K562 (cell line): ENCODE measurements at regions not wholly inside any gene's neighbourhood (a gene's known extent, or its start where the extent isn't known, plus 50 kb on each side); places are given as distances from the start of the nearest gene placed in this dataset.

Experiments used
- ATAC-seq: fragments of 200-7000 bp; cut with Tn5 transposase; 3 replicates; pipeline ENCODE4 v1.9.1; 2020; ENCODE audit warnings: moderate library complexity
- BruUV-seq: library from RNA; stranded (reverse); fragments of 400-500 nt; replicated peaks from 2 replicates; lab custom pipeline; 2021; lab: Mats Ljungman, UMichigan
- CTCF ChIA-PET: fragments of 300-600 bp; formaldehyde crosslinking; extraction: SDS; loops from one replicate; lab custom pipeline; 2021; ENCODE audit warnings: low intra/inter-chr PET ratio; lab: Yijun Ruan, JAX
- POLR2A ChIA-PET: fragments of 300-600, 350-650 bp; sonication (Branson Sonifier 250); formaldehyde crosslinking; extraction: SDS; loops from one replicate; lab custom pipeline; 2021; ENCODE audit warnings: antibody characterized with exemption, inconsistent platforms; lab: Yijun Ruan, JAX
- DNase-seq, 4 experiments: peaks; one replicate each; pipeline versions ENCODE4 v3.0.0 to v3.0.0-alpha.2; 2011 to 2018; ENCODE audit warnings: low spot score in 3 of 4, mixed read lengths in 3 of 4; ENCODE audit errors: extremely low read depth in 1 of 4
- FAIRE-seq: peaks from 2 replicates; lab custom pipeline; 2011; peaks lifted over from hg19 to GRCh38; lab: Jason Lieb, UNC
- H2AFZ ChIP-seq: 2 replicates; pipeline ENCODE4 v1.6.0; 2011; ENCODE audit warnings: low read depth, low read length, control low read depth, inconsistent platforms
- H3K27ac ChIP-seq: fragments of 200-600 bp; 3 replicates; pipeline ENCODE4 v1.8.0; 2011; ENCODE audit warnings: low read depth, mild to moderate bottlenecking, control low read depth, inconsistent platforms, low read length, moderate library complexity, mixed read lengths; ENCODE audit errors: extremely low read depth
- H3K27me3 ChIP-seq, 2 experiments: fragments of 300-600 bp in 1 of 2; 2 replicates in 1 of 2; 3 replicates in 1 of 2; pipeline versions ENCODE4 v1.6.0 to v1.8.0; 2011; ENCODE audit warnings: inconsistent platforms in 2 of 2, low read length in 2 of 2, mild to moderate bottlenecking in 1 of 2, mixed read lengths in 1 of 2, moderate library complexity in 1 of 2; ENCODE audit not compliant: control insufficient read depth in 2 of 2, insufficient read depth in 2 of 2
- H3K36me3 ChIP-seq: fragments of 300-600 bp; 3 replicates; pipeline ENCODE4 v1.8.0; 2011; ENCODE audit warnings: mild to moderate bottlenecking, low read length, inconsistent platforms; ENCODE audit not compliant: control insufficient read depth, insufficient read depth
- H3K4me1 ChIP-seq, 2 experiments: fragments of 200-600 bp in 1 of 2; replicated peaks in 1 of 2; 2 replicates in 1 of 2; 3 replicates in 1 of 2; pipeline versions ENCODE4 v1.5.1 to v1.8.0; 2011; ENCODE audit warnings: inconsistent platforms in 2 of 2, low read length in 2 of 2, mild to moderate bottlenecking in 1 of 2, mixed read lengths in 1 of 2, moderate library complexity in 1 of 2; ENCODE audit not compliant: control insufficient read depth in 2 of 2, insufficient read depth in 2 of 2
- H3K4me2 ChIP-seq: 2 replicates; pipeline ENCODE4 v1.6.1; 2011; ENCODE audit warnings: low read length, control low read depth, inconsistent platforms, mixed read lengths; ENCODE audit not compliant: insufficient read depth
- H3K4me3 ChIP-seq: fragments of 200-600 bp; sonication (generic), shearing (Covaris generic); 2 replicates; pipeline ENCODE4 v1.5.1; 2016; ENCODE audit warnings: control low read depth, inconsistent platforms
- H3K79me2 ChIP-seq: fragments of 200-600 bp; 3 replicates; pipeline ENCODE4 v1.8.0; 2011; ENCODE audit warnings: low read length, inconsistent platforms; ENCODE audit not compliant: control insufficient read depth, insufficient read depth
- H3K9ac ChIP-seq, 2 experiments: 2 replicates each; pipeline versions ENCODE4 v1.6.0 to v1.6.1; 2011; ENCODE audit warnings: low read depth in 2 of 2, low read length in 2 of 2, control low read depth in 1 of 2, inconsistent platforms in 1 of 2, mild to moderate bottlenecking in 1 of 2, mixed read lengths in 1 of 2; ENCODE audit not compliant: insufficient read depth in 1 of 2
- H3K9me1 ChIP-seq: one replicate; pipeline ENCODE4 v1.6.0; 2011; ENCODE audit warnings: inconsistent platforms, mild to moderate bottlenecking, low read length, moderate library complexity; ENCODE audit not compliant: control insufficient read depth, insufficient read depth
- H3K9me3 ChIP-seq: replicated peaks from 2 replicates; pipeline ENCODE4 v1.5.1; 2011; ENCODE audit warnings: low read depth, low read length, inconsistent platforms; ENCODE audit not compliant: control insufficient read depth, insufficient read depth
- H4K20me1 ChIP-seq: replicated peaks from 2 replicates; pipeline ENCODE4 v1.6.1; 2011; ENCODE audit warnings: low read length, inconsistent platforms, mixed read lengths; ENCODE audit not compliant: control insufficient read depth, insufficient read depth
- CBFA2T3 ChIP-seq: fragments of 450-650 bp; IDR thresholded peaks from 2 replicates; pipeline ENCODE4 v1.6.1; 2017
- DMBX1 ChIP-seq: fragments of 250-450 bp; sonication (Bioruptor Pico); IDR thresholded peaks from 2 replicates; pipeline ENCODE4 v1.8.0; 2022; ENCODE audit warnings: inconsistent platforms, mild to moderate bottlenecking, moderate library complexity, borderline replicate concordance
- RUNX1 ChIP-seq: sonication (generic); IDR thresholded peaks from 2 replicates; pipeline ENCODE4 v1.6.1; 2016; ENCODE audit warnings: antibody characterized with exemption, low read depth
- SRF ChIP-seq, 2 experiments: fragments of 250-450, 450-650 bp in 1 of 2; sonication (Bioruptor Pico) in 1 of 2; sonication (generic) in 1 of 2; formaldehyde crosslinking; IDR thresholded peaks; 2 replicates each; pipeline versions ENCODE4 v1.5.0 to v1.5.1; 2020 to 2022; ENCODE audit warnings: mild to moderate bottlenecking in 1 of 2, missing genetic modification reagents in 1 of 2
- SUPT5H ChIP-seq: fragments of 450-650 bp; IDR thresholded peaks from 2 replicates; pipeline ENCODE4 v1.6.1; 2016
- TEAD2 ChIP-seq: fragments of 450-650 bp; IDR thresholded peaks from 2 replicates; pipeline ENCODE4 v1.6.1; 2016; ENCODE audit warnings: missing genetic modification characterization, control low read depth, missing compliant biosample characterization
- WGBS: fragments of 100-300 bp; shearing (Covaris generic); methylation state at CpG from one replicate; pipeline ENCODE4 v1.1.6; 2016; ENCODE audit warnings: low coverage, mixed read lengths; ENCODE audit not compliant: insufficient coverage; ENCODE audit errors: missing lambda C conversion rate; 5-methylcytosine and 5-hydroxymethylcytosine counted together
- in situ Hi-C: fragments of 300-500 bp; cut with MboI; formaldehyde crosslinking; loops from 4 replicates; pipeline ENCODE4 v1.15.0; 2018; ENCODE audit warnings: inconsistent platforms, mixed read lengths
- intact Hi-C: fragments of 100-400 bp; cut with micrococcal nuclease; formaldehyde crosslinking; loops from 2 replicates; pipeline ENCODE4 v1.14.2; 2022
- TF ChIP-seq, protein P1 (sequence below): sonication (generic); formaldehyde crosslinking; IDR thresholded peaks from 2 replicates; pipeline ENCODE4 v1.8.1; 2023; ENCODE audit warnings: mild to moderate bottlenecking, missing genetic modification reagents
- TF ChIP-seq, protein P2 (sequence below): fragments of 250-450 bp; sonication (Bioruptor Pico); IDR thresholded peaks from 2 replicates; pipeline ENCODE4 v1.5.0; 2020; ENCODE audit warnings: mild to moderate bottlenecking
- TF ChIP-seq, protein P3 (sequence below): fragments of 450-650 bp; IDR thresholded peaks from 2 replicates; pipeline ENCODE4 v1.6.1; 2018; ENCODE audit not compliant: partially characterized antibody

- intact Hi-C loops, result no loop called here
Observed at GRCh38 chr2:138291805-138292204, 209.8 kb upstream of the SPOPL start.

More at GRCh38 chr2:138291805-138292204, 209.8 kb upstream of the SPOPL start:
- BruUV-seq, result no TSS peak
- H3K36me3 ChIP-seq, result no peaks in the 10 kb centered on the region
- TF ChIP-seq, protein P1, sequence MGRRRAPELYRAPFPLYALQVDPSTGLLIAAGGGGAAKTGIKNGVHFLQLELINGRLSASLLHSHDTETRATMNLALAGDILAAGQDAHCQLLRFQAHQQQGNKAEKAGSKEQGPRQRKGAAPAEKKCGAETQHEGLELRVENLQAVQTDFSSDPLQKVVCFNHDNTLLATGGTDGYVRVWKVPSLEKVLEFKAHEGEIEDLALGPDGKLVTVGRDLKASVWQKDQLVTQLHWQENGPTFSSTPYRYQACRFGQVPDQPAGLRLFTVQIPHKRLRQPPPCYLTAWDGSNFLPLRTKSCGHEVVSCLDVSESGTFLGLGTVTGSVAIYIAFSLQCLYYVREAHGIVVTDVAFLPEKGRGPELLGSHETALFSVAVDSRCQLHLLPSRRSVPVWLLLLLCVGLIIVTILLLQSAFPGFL, result no peak
- TF ChIP-seq RUNX1 (no peak), CBFA2T3 (no peak), DMBX1 (no peak), TEAD2 (no peak), SUPT5H (no peak), SRF (CRISPR knock-in tag; IDR thresholded peaks at IDR 0.05) (no peak)
- TF ChIP-seq, protein P2, sequence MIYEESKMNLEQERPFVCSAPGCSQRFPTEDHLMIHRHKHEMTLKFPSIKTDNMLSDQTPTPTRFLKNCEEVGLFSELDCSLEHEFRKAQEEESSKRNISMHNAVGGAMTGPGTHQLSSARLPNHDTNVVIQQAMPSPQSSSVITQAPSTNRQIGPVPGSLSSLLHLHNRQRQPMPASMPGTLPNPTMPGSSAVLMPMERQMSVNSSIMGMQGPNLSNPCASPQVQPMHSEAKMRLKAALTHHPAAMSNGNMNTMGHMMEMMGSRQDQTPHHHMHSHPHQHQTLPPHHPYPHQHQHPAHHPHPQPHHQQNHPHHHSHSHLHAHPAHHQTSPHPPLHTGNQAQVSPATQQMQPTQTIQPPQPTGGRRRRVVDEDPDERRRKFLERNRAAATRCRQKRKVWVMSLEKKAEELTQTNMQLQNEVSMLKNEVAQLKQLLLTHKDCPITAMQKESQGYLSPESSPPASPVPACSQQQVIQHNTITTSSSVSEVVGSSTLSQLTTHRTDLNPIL (CRISPR knock-in tag), result no peak
- TF ChIP-seq, protein P3, sequence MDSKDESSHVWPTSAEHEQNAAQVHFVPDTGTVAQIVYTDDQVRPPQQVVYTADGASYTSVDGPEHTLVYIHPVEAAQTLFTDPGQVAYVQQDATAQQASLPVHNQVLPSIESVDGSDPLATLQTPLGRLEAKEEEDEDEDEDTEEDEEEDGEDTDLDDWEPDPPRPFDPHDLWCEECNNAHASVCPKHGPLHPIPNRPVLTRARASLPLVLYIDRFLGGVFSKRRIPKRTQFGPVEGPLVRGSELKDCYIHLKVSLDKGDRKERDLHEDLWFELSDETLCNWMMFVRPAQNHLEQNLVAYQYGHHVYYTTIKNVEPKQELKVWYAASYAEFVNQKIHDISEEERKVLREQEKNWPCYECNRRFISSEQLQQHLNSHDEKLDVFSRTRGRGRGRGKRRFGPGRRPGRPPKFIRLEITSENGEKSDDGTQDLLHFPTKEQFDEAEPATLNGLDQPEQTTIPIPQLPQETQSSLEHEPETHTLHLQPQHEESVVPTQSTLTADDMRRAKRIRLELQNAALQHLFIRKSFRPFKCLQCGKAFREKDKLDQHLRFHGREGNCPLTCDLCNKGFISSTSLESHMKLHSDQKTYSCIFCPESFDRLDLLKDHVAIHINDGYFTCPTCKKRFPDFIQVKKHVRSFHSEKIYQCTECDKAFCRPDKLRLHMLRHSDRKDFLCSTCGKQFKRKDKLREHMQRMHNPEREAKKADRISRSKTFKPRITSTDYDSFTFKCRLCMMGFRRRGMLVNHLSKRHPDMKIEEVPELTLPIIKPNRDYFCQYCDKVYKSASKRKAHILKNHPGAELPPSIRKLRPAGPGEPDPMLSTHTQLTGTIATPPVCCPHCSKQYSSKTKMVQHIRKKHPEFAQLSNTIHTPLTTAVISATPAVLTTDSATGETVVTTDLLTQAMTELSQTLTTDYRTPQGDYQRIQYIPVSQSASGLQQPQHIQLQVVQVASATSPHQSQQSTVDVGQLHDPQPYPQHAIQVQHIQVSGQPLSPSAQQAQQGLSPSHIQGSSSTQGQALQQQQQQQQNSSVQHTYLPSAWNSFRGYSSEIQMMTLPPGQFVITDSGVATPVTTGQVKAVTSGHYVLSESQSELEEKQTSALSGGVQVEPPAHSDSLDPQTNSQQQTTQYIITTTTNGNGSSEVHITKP, result no peak
- TF ChIP-seq, all 486 proteins: peak for 0
- DNase-seq, result no peak
- CTCF ChIA-PET, result no interaction called here
- no peak overlapping the region for H3K4me2 ChIP-seq
- 5% methylated on average over 3 of the region's 3 CpGs for WGBS
- no peaks in the 10 kb centered on the region for H3K9me1 ChIP-seq
- no peak overlapping the region for H3K27ac ChIP-seq
- no peak overlapping the region for H3K9ac ChIP-seq
- H3K9me3 ChIP-seq, result no peaks in the 10 kb centered on the region
- no peaks in the 10 kb centered on the region for H3K27me3 ChIP-seq
- H4K20me1 ChIP-seq, result no peaks in the 10 kb centered on the region
- FAIRE-seq, result no peak
- no peak overlapping the region for H2AFZ ChIP-seq
- no peaks in the 10 kb centered on the region for H3K4me1 ChIP-seq
- no peak overlapping the region for H3K4me3 ChIP-seq
- no peaks in the 10 kb centered on the region for H3K79me2 ChIP-seq
- in situ Hi-C loops, result no loop called here
- no peak for ATAC-seq
- POLR2A ChIA-PET, result interaction anchor here (1.1 kb wide), 1 partner anchor 8 kb away, joined by 3 read pairs; no protein-coding TSS in a partner anchor
